ENCODE measurements at regions not wholly inside any gene's neighbourhood (a gene's known extent, or its start where the extent isn't known, plus 50 kb on each side); places are given as distances from the start of the nearest gene placed in this dataset.

DNA sequence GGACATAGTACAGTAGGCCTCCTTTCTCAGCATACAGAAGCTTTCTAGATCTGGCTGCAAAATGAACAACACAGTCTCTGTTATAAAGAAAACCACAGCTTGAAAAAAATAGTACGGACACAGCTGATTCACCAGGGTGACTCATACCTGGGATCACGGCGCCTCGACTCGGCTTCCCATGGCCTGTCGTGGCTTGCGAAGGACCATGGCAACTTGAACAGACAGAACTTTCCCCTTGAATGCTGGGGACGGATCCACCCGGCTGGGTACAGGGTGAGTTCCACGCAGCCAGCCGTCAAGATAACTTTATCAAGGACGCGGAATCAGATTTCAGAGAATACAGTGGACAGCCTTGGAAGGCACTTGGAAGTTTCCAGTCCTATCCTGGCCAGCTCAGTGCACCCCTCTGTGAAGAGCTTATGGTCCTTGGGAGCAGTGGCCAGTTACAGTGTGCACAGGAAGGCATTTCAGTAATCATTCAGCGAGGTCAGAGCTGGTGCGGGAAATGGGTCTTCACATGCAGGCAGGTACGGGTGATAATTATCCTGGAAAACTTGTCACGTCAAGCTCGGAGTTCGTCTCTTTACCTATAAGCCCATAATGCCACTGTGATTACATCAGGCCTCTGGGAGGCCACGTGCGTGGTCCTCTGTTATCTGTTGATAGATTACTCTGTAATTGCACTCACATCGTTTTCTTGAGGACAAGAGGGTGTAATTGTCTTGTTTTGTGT lies 57.9 kb upstream of the MAF start:
- TF ChIP-seq, protein P1, sequence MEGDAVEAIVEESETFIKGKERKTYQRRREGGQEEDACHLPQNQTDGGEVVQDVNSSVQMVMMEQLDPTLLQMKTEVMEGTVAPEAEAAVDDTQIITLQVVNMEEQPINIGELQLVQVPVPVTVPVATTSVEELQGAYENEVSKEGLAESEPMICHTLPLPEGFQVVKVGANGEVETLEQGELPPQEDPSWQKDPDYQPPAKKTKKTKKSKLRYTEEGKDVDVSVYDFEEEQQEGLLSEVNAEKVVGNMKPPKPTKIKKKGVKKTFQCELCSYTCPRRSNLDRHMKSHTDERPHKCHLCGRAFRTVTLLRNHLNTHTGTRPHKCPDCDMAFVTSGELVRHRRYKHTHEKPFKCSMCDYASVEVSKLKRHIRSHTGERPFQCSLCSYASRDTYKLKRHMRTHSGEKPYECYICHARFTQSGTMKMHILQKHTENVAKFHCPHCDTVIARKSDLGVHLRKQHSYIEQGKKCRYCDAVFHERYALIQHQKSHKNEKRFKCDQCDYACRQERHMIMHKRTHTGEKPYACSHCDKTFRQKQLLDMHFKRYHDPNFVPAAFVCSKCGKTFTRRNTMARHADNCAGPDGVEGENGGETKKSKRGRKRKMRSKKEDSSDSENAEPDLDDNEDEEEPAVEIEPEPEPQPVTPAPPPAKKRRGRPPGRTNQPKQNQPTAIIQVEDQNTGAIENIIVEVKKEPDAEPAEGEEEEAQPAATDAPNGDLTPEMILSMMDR (conservative IDR thresholded peaks at IDR 0.05) = no peak
- TF ChIP-seq EZH2 (IDR thresholded peaks at IDR 0.05; ENCODE audit: low read depth) = no peak

Data from PC-9 (cell line).